Right lobe of liver (tissue), 6 donors: ENCODE measurements at regions not wholly inside any gene's neighbourhood (a gene's known extent, or its start where the extent isn't known, plus 50 kb on each side); places are given as distances from the start of the nearest gene placed in this dataset.

ENCODE experiments used
- ATAC-seq, 4 donors: fragments of 200-7000 bp; cut with Tn5 transposase; one replicate each; pipeline ENCODE4 v1.9.1; 2020; ENCODE audit warnings: mild to moderate bottlenecking in 4 of 4, moderate library complexity in 4 of 4
- DNase-seq, 3 donors: peaks; one replicate each; pipeline ENCODE4 v3.0.0-alpha.2; 2020
- H3K27ac ChIP-seq, 3 donors: fragments of 200-600 bp; one replicate each; pipeline ENCODE4 v1.8.0; 2022
- H3K27me3 ChIP-seq, 2 donors: fragments of 200-600 bp; one replicate each; pipeline ENCODE4 v1.8.0; 2022
- H3K36me3 ChIP-seq, 4 donors: fragments of 200-600 bp; sonication (generic) in 1 of 4; one replicate each; pipeline versions ENCODE4 v1.5.1 to v1.8.0; 2017 to 2022; ENCODE audit warnings: control low read depth in 1 of 4
- H3K4me1 ChIP-seq, 4 donors: fragments of 200-600 bp; sonication (generic) in 1 of 4; one replicate each; pipeline versions ENCODE4 v1.5.1 to v1.8.0; 2017 to 2022; ENCODE audit warnings: control low read depth in 1 of 4
- H3K4me3 ChIP-seq, 3 donors: fragments of 200-600 bp; one replicate each; pipeline ENCODE4 v1.8.0; 2022
- H3K9me3 ChIP-seq, 4 donors: fragments of 200-600 bp; sonication (generic) in 1 of 4; one replicate each; pipeline versions ENCODE4 v1.5.1 to v1.8.0; 2017 to 2022; ENCODE audit warnings: control low read depth in 1 of 4
- POLR2A ChIP-seq: fragments of 450-650 bp; IDR thresholded peaks from one replicate; pipeline ENCODE4 v1.6.1; 2017; ENCODE audit warnings: antibody characterized with exemption, mild to moderate bottlenecking
- WGBS: methylation state at CpG from one replicate; pipeline ENCODE4 v1.1.6; 2018; ENCODE audit warnings: low coverage, low lambda C conversion rate; ENCODE audit not compliant: insufficient coverage; ENCODE audit errors: missing lambda C conversion rate; 5-methylcytosine and 5-hydroxymethylcytosine counted together
- intact Hi-C, 2 donors: fragments of 100-400 bp; cut with DNase I; formaldehyde crosslinking; loops; one replicate each; pipeline versions ENCODE4 v1.11.2 to v1.14.1; 2022
- TF ChIP-seq, protein P1 (sequence below), 4 donors: fragments of 200-600 bp in 3 of 4; fragments of 450-650 bp in 1 of 4; IDR thresholded peaks; one replicate each; pipeline versions ENCODE4 v1.5.1 to v1.8.0; 2016 to 2022; ENCODE audit warnings: antibody characterized with exemption in 4 of 4, mild to moderate bottlenecking in 2 of 4
- donor health status: DM: no; HTN: yes; CAD: no.
- donor health status: DM: no; HTN: no; CAD: no.
- donor health status: DM: no; HTN: no; CAD: no.
- donor health status: DM: no; HTN: yes; CAD: no.
- donor health status: DM: no; HTN: yes; CAD: no.

DNA sequence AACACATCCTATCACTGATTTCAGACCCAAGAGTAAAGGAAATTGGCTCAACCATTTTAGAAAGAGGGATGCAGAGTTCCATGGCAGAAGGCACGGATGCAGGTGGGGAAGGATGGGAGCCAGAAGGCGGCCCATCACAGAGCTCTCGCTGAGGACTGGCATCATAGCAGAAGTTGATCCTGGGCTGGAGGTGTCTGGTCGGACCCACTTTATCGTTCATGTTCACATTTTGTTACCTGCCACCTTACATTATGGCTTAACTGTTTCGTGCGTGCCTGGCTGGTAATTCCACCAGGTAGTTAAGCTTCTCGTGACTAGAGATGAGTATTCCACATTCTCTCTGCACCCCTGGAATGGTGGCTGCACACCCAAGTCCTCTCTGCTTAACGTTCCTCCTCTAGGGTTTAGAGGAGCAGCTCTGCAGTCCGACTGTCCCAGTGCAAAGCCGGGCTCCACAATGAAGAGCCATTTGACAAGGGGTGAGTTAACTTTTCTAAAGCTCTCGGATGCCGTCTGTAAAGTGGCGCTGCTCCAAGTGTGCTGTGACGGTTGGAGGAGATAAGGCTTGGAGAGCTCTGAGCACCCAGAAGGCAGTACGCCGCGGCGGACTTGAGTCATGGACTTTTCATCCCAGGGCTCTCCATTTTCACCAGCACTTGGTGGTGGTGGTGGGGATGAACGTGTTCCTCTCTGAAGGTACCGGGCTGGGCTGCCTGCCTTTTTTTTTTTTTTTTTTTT lies 157.1 kb upstream of the SHH start:
- TF ChIP-seq, protein P1, sequence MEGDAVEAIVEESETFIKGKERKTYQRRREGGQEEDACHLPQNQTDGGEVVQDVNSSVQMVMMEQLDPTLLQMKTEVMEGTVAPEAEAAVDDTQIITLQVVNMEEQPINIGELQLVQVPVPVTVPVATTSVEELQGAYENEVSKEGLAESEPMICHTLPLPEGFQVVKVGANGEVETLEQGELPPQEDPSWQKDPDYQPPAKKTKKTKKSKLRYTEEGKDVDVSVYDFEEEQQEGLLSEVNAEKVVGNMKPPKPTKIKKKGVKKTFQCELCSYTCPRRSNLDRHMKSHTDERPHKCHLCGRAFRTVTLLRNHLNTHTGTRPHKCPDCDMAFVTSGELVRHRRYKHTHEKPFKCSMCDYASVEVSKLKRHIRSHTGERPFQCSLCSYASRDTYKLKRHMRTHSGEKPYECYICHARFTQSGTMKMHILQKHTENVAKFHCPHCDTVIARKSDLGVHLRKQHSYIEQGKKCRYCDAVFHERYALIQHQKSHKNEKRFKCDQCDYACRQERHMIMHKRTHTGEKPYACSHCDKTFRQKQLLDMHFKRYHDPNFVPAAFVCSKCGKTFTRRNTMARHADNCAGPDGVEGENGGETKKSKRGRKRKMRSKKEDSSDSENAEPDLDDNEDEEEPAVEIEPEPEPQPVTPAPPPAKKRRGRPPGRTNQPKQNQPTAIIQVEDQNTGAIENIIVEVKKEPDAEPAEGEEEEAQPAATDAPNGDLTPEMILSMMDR (IDR thresholded peaks at IDR 0.05), result no peak
- TF ChIP-seq POLR2A, result no peak
- H3K4me1 ChIP-seq, result no peaks in the 10 kb centered on the region
- ATAC-seq (no peak), DNase-seq (peak in 1 of 3 donors; percentile 35)
- no peaks in the 10 kb centered on the region for H3K27me3 ChIP-seq
- intact Hi-C loops, result no loop called here
- 93% methylated on average over 8 of the region's 21 CpGs for WGBS
- H3K4me3 ChIP-seq, result no peak overlapping the region
- no peaks in the 10 kb centered on the region for H3K9me3 ChIP-seq
- no peak overlapping the region for H3K27ac ChIP-seq
- no peaks in the 10 kb centered on the region for H3K36me3 ChIP-seq

- no peak for ATAC-seq
- WGBS, result 66% methylated on average over 4 of the region's 7 CpGs
- H3K27me3 ChIP-seq, result no peaks in the 10 kb centered on the region
Observed at GRCh38 chr7:155965010-155965409, 152.7 kb upstream of the SHH start.

DNA sequence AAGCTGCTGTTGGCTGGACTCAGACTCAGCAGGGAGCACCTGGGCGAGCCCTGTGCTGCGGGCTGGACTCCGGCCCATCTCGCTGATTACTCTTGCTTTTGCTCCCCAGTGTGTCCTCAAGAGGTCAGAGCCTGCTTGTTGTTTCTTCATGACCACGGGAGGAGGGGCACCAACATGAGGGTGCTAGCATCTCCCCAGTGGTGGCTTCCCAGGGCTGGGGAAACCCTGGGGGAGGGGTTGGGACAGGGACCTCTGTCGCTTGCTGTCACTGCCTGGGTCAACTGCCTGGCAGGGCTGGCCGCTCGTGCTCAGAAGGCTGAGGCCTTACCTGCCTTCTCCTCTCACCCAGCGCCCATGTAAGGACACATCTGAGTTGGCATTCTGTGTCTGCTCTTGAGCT lies 152.3 kb upstream of the SHH start:
- TF ChIP-seq, protein P1 (IDR thresholded peaks at IDR 0.05), result no peak
- TF ChIP-seq POLR2A, result no peak
- H3K36me3 ChIP-seq, result no peaks in the 10 kb centered on the region
- ATAC-seq, result no peak
- 80% methylated on average over 1 of the region's 9 CpGs for WGBS
- intact Hi-C loops, result no loop called here
- H3K4me3 ChIP-seq, result no peak overlapping the region
- H3K27me3 ChIP-seq, result no peaks in the 10 kb centered on the region
- DNase-seq, result no peak
- H3K4me1 ChIP-seq, result no peaks in the 10 kb centered on the region
- H3K9me3 ChIP-seq, result no peaks in the 10 kb centered on the region
- H3K27ac ChIP-seq, result no peak overlapping the region

More at GRCh38 chr7:155965010-155965409, 152.7 kb upstream of the SHH start:
- Histone ChIP-seq H3K4me1 (no peaks in the 10 kb centered on the region), H3K27ac (no peak overlapping the region), H3K4me3 (no peak overlapping the region), H3K9me3 (no peaks in the 10 kb centered on the region), H3K36me3 (no peaks in the 10 kb centered on the region)
- no peak for TF ChIP-seq POLR2A
- TF ChIP-seq, protein P1 (IDR thresholded peaks at IDR 0.05), result no peak
- no peak for DNase-seq
- intact Hi-C loops, result no loop called here

DNA sequence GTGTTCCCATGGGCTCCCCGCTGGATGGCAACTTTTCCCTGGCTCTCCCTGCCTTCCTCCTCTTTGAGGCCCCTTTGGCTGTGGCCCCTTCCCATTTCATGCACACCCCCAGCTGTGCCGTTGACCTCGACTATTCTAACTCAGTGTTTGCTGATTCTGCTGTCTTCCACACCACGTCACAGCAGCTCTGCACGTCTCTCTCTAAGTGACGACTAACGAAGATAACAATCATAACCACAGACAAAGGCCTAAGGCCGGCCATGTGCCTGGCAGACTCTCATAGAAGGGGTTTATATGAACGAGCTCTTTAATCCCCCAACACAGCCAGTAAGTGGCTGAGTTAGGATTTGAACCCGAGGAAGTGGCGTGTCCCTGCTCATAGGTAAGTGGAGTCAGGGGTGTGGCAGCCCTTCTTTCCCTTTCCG lies 151.5 kb upstream of the SHH start:
- ATAC-seq (no peak), DNase-seq (no peak)
- TF ChIP-seq, protein P1 (IDR thresholded peaks at IDR 0.05), result no peak
- no peak for TF ChIP-seq POLR2A
- Histone ChIP-seq H3K27me3 (no peaks in the 10 kb centered on the region), H3K9me3 (no peaks in the 10 kb centered on the region), H3K4me1 (no peaks in the 10 kb centered on the region), H3K36me3 (no peaks in the 10 kb centered on the region), H3K27ac (no peak overlapping the region), H3K4me3 (no peak overlapping the region)
- WGBS, result 72% methylated on average over 9 of the region's 12 CpGs
- intact Hi-C loops, result no loop called here
